ENCODE measurements at regions not wholly inside any gene's neighbourhood (a gene's known extent, or its start where the extent isn't known, plus 50 kb on each side); places are given as distances from the start of the nearest gene placed in this dataset.

GRCh38 chr6:21885532-21886114, 292.1 kb downstream of the SOX4 start:
- TF ChIP-seq, protein P1, sequence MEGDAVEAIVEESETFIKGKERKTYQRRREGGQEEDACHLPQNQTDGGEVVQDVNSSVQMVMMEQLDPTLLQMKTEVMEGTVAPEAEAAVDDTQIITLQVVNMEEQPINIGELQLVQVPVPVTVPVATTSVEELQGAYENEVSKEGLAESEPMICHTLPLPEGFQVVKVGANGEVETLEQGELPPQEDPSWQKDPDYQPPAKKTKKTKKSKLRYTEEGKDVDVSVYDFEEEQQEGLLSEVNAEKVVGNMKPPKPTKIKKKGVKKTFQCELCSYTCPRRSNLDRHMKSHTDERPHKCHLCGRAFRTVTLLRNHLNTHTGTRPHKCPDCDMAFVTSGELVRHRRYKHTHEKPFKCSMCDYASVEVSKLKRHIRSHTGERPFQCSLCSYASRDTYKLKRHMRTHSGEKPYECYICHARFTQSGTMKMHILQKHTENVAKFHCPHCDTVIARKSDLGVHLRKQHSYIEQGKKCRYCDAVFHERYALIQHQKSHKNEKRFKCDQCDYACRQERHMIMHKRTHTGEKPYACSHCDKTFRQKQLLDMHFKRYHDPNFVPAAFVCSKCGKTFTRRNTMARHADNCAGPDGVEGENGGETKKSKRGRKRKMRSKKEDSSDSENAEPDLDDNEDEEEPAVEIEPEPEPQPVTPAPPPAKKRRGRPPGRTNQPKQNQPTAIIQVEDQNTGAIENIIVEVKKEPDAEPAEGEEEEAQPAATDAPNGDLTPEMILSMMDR (IDR thresholded peaks at IDR 0.05), result no peak
- TF ChIP-seq POLR2A (IDR thresholded peaks at IDR 0.05), result no peak

Measured in heart left ventricle (tissue), 13 donors.